ELF-1 (cell line): ENCODE measurements at regions not wholly inside any gene's neighbourhood (a gene's known extent, or its start where the extent isn't known, plus 50 kb on each side); places are given as distances from the start of the nearest gene placed in this dataset.
A peak's percentile ranks its signal among the peaks of the same experiment; 100 is the strongest.
"Not testable (repeated sequence)": the region's sequence is repeated elsewhere in the genome, so short reads cannot be mapped to it uniquely, and the experiment has no call there.

Source experiments
- DNase-seq: peaks from one replicate; pipeline ENCODE4 v3.0.0-alpha.2; 2016; ENCODE audit warnings: low read depth, low spot score

DNA sequence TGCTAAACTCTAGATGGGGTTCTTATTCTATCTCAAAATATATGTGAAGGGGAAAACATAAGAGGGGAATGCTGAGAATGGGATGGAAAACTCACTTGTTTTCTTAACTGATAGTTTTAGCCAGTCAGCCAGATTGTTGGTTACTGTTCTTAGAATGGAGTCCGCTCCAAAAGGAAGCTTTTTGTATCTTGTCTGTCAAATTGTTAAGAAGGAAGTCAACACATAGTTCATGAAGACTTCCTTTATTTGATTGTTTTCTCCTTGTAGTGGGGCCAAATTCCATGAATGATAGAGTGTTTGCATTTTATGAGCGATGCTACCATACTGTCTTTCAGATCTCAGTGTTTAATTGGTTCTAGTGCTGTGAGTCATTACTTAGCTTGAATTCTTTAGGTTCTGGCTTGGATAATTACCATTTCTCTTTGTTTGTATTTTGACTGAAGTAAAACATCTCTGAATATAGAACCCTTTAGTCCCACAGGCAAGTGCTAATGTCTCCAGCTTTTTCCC, 98.3 kb upstream of the GOT2 start:
- DNase-seq, result no peak

DNA sequence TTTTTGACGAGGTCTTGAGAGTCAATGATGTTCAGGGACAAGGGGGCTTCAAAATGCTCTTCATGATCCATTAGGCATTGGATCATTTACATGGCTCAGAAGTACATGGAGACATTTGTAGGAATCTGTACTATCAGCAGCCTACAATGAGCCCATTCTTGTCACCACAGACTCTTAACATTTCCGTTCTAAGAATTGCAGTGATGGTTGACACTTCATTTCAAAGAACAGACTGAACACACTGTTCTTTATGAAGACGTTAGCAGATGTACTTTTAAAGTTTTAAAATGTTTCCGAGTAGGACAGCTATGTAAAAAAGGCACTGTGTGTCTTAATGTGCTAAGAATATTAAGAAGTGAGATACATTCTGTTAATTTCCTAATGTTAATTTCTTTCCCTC, 97.3 kb upstream of the GOT2 start:
- no peak for DNase-seq

DNA sequence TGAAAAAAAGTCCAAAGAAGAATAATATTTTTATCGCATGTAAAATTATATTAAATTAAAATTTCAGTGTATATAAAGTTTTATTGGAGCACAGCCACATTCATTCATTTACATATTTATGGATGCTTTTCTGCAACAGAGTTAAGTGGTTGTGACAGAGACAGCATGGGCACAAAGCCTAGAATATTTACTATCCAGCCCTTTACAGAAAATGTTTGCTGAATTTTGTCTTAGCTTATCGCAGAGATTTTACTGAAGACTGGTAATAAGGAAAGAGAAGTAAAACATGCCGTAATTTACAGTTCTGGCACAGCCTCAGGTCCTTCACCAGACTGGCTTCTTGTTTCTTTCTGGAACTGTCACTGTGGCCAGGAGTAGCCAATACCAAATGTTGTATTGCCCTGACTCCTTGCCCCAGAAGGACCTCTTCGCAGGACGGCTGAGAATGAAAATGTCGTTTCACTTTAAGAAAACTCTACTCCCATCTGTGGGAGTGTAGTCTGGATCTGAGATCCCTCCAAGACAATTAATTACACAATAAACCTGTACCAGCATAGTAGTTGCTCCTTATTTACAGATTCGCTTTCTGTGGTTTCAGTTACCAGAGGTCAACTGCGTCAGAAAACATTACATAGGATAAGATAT, 94.9 kb upstream of the GOT2 start:
- no peak for DNase-seq

DNA sequence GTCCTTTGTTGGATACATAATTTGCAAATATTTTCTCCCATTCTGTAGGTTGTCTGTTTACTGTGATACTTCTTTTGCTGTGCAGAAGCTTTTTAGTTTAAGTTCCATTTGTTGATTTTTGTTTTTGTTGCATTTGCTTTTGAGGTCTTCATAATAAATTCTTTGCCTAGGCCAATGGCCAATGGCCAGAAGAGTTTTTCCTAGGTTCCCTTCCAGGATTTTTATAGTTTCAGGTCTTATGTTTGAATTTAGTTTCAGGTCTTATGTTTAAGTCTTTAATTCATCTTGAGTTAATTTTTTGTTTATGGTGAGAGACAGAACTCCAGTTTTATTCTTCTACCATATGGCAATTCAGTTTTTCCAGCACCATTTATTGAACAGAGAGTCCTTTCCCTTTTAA, 90.1 kb upstream of the GOT2 start:
- no peak for DNase-seq

DNA sequence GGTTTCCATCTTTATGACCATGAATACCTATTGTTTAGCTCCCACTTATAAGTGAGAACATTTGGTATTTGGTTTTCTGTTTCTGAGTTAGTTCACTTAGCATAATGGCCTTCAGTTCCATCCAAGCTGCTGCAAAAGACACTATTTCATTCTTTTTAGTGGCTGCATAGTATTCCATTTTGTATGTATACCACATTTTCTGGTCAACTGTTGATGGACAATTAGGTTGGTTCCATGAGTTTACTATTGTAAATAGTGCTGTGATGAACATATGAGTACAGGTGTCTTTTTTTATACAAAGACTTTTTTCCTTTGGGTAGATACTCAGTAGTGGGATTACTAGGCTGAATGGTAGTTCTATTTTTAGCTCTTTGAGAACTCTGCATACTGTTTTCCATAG, 87.8 kb upstream of the GOT2 start:
- no peak for DNase-seq

DNA sequence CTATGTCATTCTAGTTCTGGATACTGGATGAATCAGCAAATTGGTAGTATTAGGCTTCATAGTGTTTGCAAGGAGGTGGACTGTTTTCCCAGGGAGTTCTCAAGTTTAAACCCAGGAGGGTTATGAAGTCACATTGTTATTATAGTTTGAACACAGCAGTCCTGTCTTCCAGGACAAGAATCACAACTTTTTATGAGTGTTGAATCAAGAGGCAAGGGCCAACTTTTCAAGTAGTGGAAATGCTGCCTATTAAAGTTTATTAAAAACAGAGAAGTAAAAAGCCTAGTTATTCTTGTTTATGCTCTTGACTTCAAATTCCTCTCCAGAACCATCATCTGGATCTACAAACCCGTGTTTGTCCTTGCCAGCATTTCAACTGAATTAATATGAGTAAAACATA, 86.3 kb upstream of the GOT2 start:
- no peak for DNase-seq

DNA sequence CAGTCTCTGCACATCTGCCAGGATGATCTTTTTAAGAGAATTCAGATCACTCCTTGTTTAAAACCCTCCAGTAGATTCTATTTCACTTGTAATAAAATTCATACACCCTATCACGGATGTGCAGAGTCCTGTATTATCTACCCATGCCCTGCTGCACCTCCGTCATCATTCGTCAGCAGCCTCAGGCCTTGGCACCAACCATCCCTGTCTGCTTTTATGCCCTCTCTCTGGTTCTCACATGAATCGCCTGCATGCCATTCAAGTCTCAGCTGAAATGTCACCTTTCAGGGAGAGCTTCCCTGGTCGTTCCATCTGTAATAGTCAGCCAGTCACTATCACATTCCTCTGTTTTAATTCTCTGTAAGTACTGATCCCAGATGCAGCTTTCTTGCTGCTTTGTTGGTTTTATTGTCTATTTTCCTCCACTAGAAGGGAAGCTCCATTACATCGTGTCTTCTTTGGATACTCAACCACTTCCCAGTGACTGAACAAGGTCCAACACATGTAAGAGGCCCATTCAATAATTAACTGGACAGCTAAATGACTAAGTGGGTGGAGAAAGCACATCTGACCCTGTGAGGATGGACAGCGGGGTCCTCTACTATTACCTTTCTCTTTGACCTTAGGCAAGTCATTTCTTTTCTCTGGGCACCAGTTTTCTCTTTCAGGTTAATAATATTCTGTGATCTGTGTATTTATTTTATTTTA, 81.2 kb upstream of the GOT2 start:
- no peak for DNase-seq

DNA sequence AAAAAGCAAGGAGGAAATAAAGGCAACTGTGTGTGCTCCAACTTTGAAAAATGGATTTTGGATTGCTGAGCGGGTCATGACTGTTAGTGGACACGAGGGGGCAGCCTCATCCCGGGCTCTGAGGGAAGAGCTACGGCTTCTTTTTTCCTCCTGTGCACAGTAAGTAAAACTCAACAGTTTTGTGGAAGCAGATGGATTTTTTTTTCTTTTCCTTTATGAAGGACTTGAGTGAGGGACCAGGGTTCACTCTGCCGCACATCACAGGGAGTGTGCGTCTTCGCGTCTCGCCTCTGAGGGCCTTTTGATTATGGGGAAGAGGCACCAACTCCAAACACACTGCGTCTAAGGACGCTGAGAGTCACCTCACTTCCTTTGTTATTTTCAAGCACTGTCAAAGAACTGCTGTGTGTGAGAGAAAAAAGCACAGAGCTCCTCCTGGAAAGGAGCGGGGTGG, 80.3 kb upstream of the GOT2 start:
- DNase-seq, result peak; percentile 71

DNA sequence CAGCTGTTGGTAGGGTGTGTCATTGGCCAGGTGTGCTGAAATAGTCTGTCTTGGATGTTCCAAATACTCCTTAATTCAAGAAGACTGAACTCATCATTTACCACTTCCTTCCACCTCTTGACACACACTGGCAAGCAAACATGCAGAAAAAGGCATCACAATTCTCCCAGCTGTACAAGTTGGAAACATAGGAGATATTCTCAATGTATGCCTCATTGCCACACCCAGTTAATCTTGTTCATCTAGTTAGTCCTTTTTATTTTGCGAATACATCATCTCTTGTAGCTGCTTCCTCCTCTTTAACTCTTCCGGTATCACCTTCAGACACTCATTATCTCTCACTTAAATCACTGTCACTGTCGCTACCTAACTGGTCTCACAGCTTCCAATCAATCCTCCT, 75.1 kb upstream of the GOT2 start:
- DNase-seq, result no peak

DNA sequence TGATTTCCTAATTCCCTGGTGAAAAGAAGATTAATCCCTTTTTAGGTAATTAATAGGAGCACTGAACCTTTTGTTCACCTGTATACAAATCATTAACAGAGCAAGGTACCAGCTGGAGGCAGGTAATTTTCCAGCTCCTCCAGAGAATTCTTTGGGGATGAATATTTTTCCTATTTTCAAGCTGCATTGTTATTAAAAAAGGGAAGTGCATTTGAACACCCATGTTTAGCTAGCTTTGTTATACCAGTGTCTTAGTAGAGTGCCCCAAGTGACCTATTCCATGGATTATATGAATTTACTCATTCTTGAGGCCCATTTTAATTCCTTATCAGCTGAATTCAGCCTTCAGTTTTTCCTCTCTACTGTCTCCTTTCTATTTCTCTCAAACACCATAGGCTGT, 73.2 kb upstream of the GOT2 start:
- no peak for DNase-seq

DNA sequence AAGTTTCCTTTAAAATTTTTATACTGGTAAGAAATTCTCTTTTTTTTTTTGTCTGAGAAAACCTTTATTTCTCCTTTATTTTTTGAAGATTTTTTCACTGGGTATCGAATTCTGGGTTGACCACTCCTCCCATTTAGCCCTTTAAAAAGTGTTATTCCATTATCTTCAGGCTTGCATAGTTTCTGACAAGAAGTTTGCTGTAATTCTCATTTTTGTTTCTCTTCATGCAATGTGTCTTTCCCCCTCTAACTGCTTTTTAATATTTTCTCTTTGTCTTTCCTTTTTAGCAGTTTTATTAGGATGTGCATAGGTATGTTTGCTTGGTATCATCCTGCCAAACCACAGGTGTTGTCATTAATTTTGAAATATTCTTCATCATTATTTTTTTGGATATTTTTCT, 67.7 kb upstream of the GOT2 start:
- DNase-seq, result no peak

DNA sequence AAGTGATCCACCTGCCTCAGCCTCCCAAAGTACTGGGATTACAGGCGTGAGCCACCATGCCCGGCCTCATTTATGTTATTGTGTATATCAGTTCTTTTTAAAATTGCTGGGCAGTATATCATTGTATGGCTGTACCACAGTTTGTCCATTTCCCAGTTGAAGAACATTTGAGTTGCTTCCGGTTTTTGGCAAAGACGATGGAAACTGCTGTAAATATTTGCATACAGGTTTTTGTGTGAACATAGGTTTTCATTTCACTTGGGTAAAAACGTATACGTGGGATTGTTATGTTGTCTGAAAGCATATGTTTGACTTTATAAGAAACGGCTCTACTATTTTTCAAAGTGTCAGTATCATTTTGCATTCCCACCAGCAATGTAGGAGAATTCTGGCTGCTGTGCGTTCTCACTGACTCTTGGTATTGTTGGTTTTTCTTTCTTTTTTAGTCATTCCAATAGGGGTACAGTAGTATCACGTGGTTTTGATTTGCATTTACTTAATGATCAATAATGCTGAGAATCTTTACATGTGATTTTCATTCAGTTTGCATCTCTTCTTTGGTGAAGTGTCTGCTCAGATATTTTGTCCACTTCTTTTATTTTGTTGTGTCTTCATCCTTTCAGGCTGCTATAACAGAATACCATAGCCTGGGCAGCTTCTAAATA, 63.2 kb upstream of the GOT2 start:
- no peak for DNase-seq

DNA sequence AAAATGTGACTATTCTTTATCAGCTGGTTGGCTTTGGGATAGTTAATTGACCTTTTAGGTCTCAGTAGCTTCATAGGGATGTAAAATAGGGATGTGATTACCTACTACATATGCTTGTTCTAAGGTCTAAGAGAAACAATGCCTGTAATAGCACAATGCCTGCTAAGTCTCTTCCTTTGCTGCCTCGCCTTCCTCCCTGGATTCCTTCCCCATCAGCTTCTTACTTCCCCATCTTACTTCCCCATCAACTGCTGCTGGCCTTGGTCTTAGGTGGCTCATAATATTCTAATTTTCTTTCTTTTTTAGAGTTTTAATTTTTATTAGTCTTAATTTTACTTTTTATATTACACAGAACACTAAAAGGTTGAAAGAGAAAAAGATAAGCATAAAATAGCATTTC, 59.2 kb upstream of the GOT2 start:
- no peak for DNase-seq

DNA sequence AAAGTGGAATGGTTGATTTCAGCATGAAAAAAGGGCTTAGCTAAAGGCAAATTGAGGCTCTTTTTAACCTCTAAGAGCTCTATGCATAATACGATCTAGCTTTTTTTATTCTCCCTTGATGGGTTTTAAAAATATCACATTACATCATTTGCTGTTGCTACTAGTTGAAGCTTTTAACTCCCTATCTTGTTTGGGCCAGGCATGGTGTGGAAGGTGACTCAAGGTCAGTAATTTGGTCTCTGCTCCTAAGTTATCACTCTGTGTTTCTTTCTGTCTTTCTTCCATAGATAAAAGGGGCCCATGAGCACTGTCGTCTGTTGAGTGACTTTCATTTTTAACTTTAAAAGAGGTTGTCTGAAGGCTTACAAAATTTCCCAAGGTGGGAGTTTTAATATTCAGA, 58.1 kb upstream of the GOT2 start:
- DNase-seq, result no peak

DNA sequence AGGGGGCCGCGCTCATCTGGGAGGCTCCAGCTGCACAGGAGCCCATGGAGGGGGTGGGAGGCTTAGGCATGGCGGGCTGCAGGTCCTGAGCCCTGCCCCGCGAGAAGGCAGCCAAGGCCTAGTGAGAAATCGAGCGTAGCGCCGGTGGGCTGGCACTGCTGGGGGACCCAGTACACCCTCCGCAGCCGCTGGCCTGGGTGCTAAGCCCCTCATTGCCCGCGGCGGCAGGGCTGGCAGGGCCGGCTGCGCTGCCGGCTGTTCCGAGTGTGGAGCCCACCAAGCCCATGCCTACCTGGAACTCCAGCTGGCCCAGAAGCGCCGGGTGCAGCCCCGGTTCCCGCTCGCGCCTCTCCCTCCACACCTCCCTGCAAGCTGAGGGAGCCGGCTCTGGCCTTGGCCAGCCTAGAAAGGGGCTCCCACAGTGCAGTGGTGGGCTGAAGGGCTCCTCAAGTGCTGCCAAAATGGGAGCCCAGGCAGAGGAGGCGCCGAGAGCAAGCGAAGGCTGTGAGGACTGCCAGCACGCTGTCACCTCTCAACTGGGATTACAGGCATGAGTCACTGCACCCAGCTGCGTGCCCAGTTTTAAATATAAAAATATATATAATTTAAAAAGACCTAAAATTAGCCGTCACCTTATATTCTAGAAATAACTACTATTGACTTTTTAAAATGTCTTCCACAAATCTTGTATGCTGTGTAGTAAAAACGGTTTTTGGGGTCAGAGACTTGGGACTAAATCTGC, 56.9 kb upstream of the GOT2 start:
- DNase-seq, result not testable (repeated sequence)

DNA sequence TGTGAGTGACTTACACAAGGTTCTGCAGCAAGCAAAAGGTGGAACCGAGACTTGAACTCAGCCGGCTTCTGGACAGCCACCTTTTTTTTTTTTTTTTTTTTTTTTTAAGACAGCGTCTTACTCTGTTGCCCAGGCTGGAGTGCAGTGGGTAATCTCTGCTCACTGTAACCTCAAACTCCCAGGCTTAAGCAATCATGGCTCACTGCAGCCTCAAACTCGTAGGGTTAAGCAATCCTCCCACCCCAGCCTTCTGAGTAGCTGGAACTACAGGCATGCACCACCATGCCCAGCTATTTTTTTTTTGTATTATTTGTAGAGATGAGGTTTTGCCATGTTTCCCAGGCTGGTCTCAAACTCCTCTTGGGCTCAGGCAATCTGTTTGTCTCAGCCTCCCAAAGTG, 55.2 kb upstream of the GOT2 start:
- DNase-seq, result no peak
